Ectodermal cell (in vitro differentiated cells): ENCODE measurements at regions not wholly inside any gene's neighbourhood (a gene's known extent, or its start where the extent isn't known, plus 50 kb on each side); places are given as distances from the start of the nearest gene placed in this dataset.

ENCODE experiments used
- H3K27ac ChIP-seq: 2 replicates; pipeline ENCODE4 v1.7.0; 2013; ENCODE audit warnings: mild to moderate bottlenecking, low read depth, low read length; ENCODE audit not compliant: insufficient read depth, poor library complexity, severe bottlenecking
- H3K27me3 ChIP-seq: 2 replicates; pipeline ENCODE4 v1.7.0; 2013; ENCODE audit warnings: mild to moderate bottlenecking, low read length; ENCODE audit not compliant: insufficient read depth, control insufficient read depth, poor library complexity, severe bottlenecking
- H3K36me3 ChIP-seq: one replicate; pipeline ENCODE4 v1.7.0; 2013; ENCODE audit warnings: low read length; ENCODE audit not compliant: control insufficient read depth, insufficient read depth
- H3K4me1 ChIP-seq: one replicate; pipeline ENCODE4 v1.7.0; 2013; ENCODE audit warnings: low read length; ENCODE audit not compliant: control insufficient read depth, insufficient read depth
- H3K4me3 ChIP-seq: 2 replicates; pipeline ENCODE4 v1.7.0; 2013; ENCODE audit warnings: low read depth, low read length, control low read depth; ENCODE audit not compliant: insufficient read depth
- H3K9me3 ChIP-seq: 2 replicates; pipeline ENCODE4 v1.7.0; 2013; ENCODE audit warnings: mild to moderate bottlenecking, low read length, moderate library complexity; ENCODE audit not compliant: control insufficient read depth
- WGBS, 2 experiments: methylation state at CpG; one replicate each; pipeline ENCODE4 v1.1.7; 2013; ENCODE audit warnings: missing lambda C conversion rate in 2 of 2; 5-methylcytosine and 5-hydroxymethylcytosine counted together

GRCh38 chr2:204115137-204116056, 178.8 kb downstream of the ICOS start:
- 80 to 87% methylated on average over 4 to 5 of the region's 5 CpGs for WGBS, 2 experiments
- no peaks in the 10 kb centered on the region for H3K27me3 ChIP-seq
- H3K36me3 ChIP-seq: no peaks in the 10 kb centered on the region
- H3K4me1 ChIP-seq: no peaks in the 10 kb centered on the region
- H3K4me3 ChIP-seq: no peak overlapping the region
- no peak overlapping the region for H3K27ac ChIP-seq
- H3K9me3 ChIP-seq: no peaks in the 10 kb centered on the region

- H3K27ac ChIP-seq: no peak overlapping the region
- H3K4me3 ChIP-seq: no peak overlapping the region
- H3K9me3 ChIP-seq: no peaks in the 10 kb centered on the region
- H3K36me3 ChIP-seq: no peaks in the 10 kb centered on the region
- H3K4me1 ChIP-seq: no peaks in the 10 kb centered on the region
- 82 to 87% methylated on average over 6 of the region's 6 CpGs for WGBS, 2 experiments
- H3K27me3 ChIP-seq: no peaks in the 10 kb centered on the region
These were observed 179.7 kb downstream of the ICOS start for GRCh38 chr2:204116159-204116792.

GRCh38 chr2:204122425-204122824, 185.9 kb downstream of the ICOS start:
- Histone ChIP-seq H3K4me1 (no peaks in the 10 kb centered on the region), H3K4me3 (no peak overlapping the region), H3K36me3 (no peaks in the 10 kb centered on the region), H3K27ac (no peak overlapping the region), H3K9me3 (no peaks in the 10 kb centered on the region), H3K27me3 (no peaks in the 10 kb centered on the region)
- 72 to 75% methylated on average over 4 of the region's 4 CpGs for WGBS, 2 experiments

GRCh38 chr2:204124140-204124750, 187.7 kb downstream of the ICOS start:
- Histone ChIP-seq H3K4me1 (no peaks in the 10 kb centered on the region), H3K9me3 (no peaks in the 10 kb centered on the region), H3K36me3 (no peaks in the 10 kb centered on the region), H3K27ac (no peak overlapping the region), H3K27me3 (no peaks in the 10 kb centered on the region), H3K4me3 (no peak overlapping the region)
- 96 to 97% methylated on average over 2 to 3 of the region's 3 CpGs for WGBS, 2 experiments

GRCh38 chr2:204126705-204127104, 190.1 kb downstream of the ICOS start:
- H3K27me3 ChIP-seq: no peaks in the 10 kb centered on the region
- 86 to 88% methylated on average over 3 of the region's 3 CpGs for WGBS, 2 experiments
- no peaks in the 10 kb centered on the region for H3K36me3 ChIP-seq
- H3K4me1 ChIP-seq: no peaks in the 10 kb centered on the region
- no peak overlapping the region for H3K4me3 ChIP-seq
- no peaks in the 10 kb centered on the region for H3K9me3 ChIP-seq
- no peak overlapping the region for H3K27ac ChIP-seq

- 87 to 89% methylated on average over 2 of the region's 2 CpGs for WGBS, 2 experiments
- no peaks in the 10 kb centered on the region for H3K36me3 ChIP-seq
- no peaks in the 10 kb centered on the region for H3K4me1 ChIP-seq
These were observed 190.7 kb downstream of the ICOS start for GRCh38 chr2:204127238-204127637.

GRCh38 chr2:204129591-204130294, 193.2 kb downstream of the ICOS start:
- Histone ChIP-seq H3K36me3 (no peaks in the 10 kb centered on the region), H3K27me3 (no peaks in the 10 kb centered on the region), H3K27ac (no peak overlapping the region), H3K4me1 (no peaks in the 10 kb centered on the region), H3K9me3 (no peaks in the 10 kb centered on the region), H3K4me3 (no peak overlapping the region)
- WGBS, 2 experiments: 95% methylated on average over 13 of the region's 13 CpGs

More at GRCh38 chr2:204127238-204127637, 190.7 kb downstream of the ICOS start:
- Histone ChIP-seq H3K27me3 (no peaks in the 10 kb centered on the region), H3K27ac (no peak overlapping the region), H3K9me3 (no peaks in the 10 kb centered on the region), H3K4me3 (no peak overlapping the region)

- 80 to 92% methylated on average over 1 of the region's 1 CpG for WGBS, 2 experiments
- Histone ChIP-seq H3K27me3 (no peaks in the 10 kb centered on the region), H3K9me3 (no peaks in the 10 kb centered on the region), H3K27ac (no peak overlapping the region), H3K36me3 (no peaks in the 10 kb centered on the region), H3K4me1 (no peaks in the 10 kb centered on the region), H3K4me3 (no peak overlapping the region)
These were observed 195.1 kb downstream of the ICOS start for GRCh38 chr2:204131621-204132020.

- Histone ChIP-seq H3K4me3 (no peak overlapping the region), H3K4me1 (no peaks in the 10 kb centered on the region), H3K36me3 (no peaks in the 10 kb centered on the region), H3K9me3 (no peaks in the 10 kb centered on the region), H3K27ac (no peak overlapping the region), H3K27me3 (no peaks in the 10 kb centered on the region)
- 95 to 96% methylated on average over 2 of the region's 2 CpGs for WGBS, 2 experiments
These were observed 196.9 kb downstream of the ICOS start for GRCh38 chr2:204133476-204133875.

GRCh38 chr2:204134421-204134820, 197.9 kb downstream of the ICOS start:
- Histone ChIP-seq H3K27ac (no peak overlapping the region), H3K27me3 (no peaks in the 10 kb centered on the region), H3K36me3 (no peaks in the 10 kb centered on the region), H3K9me3 (no peaks in the 10 kb centered on the region), H3K4me1 (no peaks in the 10 kb centered on the region), H3K4me3 (no peak overlapping the region)
- 89 to 93% methylated on average over 3 of the region's 3 CpGs for WGBS, 2 experiments
